GM23338 (cell line): ENCODE measurements at regions not wholly inside any gene's neighbourhood (a gene's known extent, or its start where the extent isn't known, plus 50 kb on each side); places are given as distances from the start of the nearest gene placed in this dataset.

Experiments
- ATAC-seq: fragments of 200-7000 bp; cut with Tn5 transposase; 3 replicates; pipeline ENCODE4 v1.9.1; 2020
- DNase-seq: peaks from one replicate; pipeline ENCODE4 v3.0.0-alpha.2; 2015; ENCODE audit warnings: low spot score
- H2AFZ ChIP-seq: fragments of 200-600 bp; sonication (generic); 2 replicates; pipeline ENCODE4 v1.8.0; 2016; ENCODE audit warnings: antibody characterized with exemption, mild to moderate bottlenecking, moderate library complexity
- H3F3A ChIP-seq: fragments of 200-600 bp; sonication (generic); replicated peaks from 2 replicates; pipeline ENCODE4 v1.8.0; 2017; ENCODE audit warnings: antibody characterized with exemption, mixed run types, low read depth
- H3K27ac ChIP-seq: fragments of 200-600 bp; sonication (generic); 2 replicates; pipeline ENCODE4 v1.6.1; 2016; ENCODE audit warnings: low read depth
- H3K27me3 ChIP-seq: fragments of 200-600 bp; sonication (generic); 2 replicates; pipeline ENCODE4 v1.8.0; 2016; ENCODE audit warnings: mild to moderate bottlenecking, mixed run types, moderate library complexity; ENCODE audit not compliant: insufficient read depth
- H3K36me3 ChIP-seq: fragments of 200-600 bp; sonication (generic); 2 replicates; pipeline ENCODE4 v1.8.0; 2016; ENCODE audit warnings: mild to moderate bottlenecking; ENCODE audit not compliant: insufficient read depth
- H3K4me1 ChIP-seq: fragments of 200-600 bp; sonication (generic); 2 replicates; pipeline ENCODE4 v1.8.0; 2016; ENCODE audit warnings: mild to moderate bottlenecking, moderate library complexity; ENCODE audit not compliant: insufficient read depth
- H3K4me2 ChIP-seq: fragments of 200-600 bp; sonication (generic); 2 replicates; pipeline ENCODE4 v1.7.1; 2017; ENCODE audit warnings: mixed run types
- H3K4me3 ChIP-seq: fragments of 200-600 bp; sonication (generic); 2 replicates; pipeline ENCODE4 v1.6.1; 2016; ENCODE audit warnings: mixed run types
- H3K79me2 ChIP-seq: fragments of 200-600 bp; sonication (generic); replicated peaks from 2 replicates; pipeline ENCODE4 v1.8.0; 2017; ENCODE audit warnings: mild to moderate bottlenecking; ENCODE audit not compliant: insufficient read depth
- H3K9me2 ChIP-seq: fragments of 200-600 bp; sonication (generic); 2 replicates; pipeline ENCODE4 v1.8.0; 2017; ENCODE audit not compliant: insufficient read depth
- H4K20me1 ChIP-seq: fragments of 200-600 bp; sonication (generic); replicated peaks from 2 replicates; pipeline ENCODE4 v1.8.0; 2017; ENCODE audit warnings: mild to moderate bottlenecking; ENCODE audit not compliant: insufficient read depth
- H3K27ac Mint-ChIP-seq: 2 replicates; pipeline ENCODE4 v1.8.0; 2020; ENCODE audit warnings: inconsistent platforms, mild to moderate bottlenecking, moderate library complexity, mixed read lengths
- H3K27me3 Mint-ChIP-seq: 3 replicates; pipeline ENCODE4 v1.8.0; 2022; ENCODE audit warnings: low read depth, mild to moderate bottlenecking, moderate library complexity, mixed read lengths, inconsistent platforms; ENCODE audit not compliant: insufficient read depth, poor library complexity
- H3K36me3 Mint-ChIP-seq: 3 replicates; pipeline ENCODE4 v1.8.0; 2021; ENCODE audit warnings: low read depth, mild to moderate bottlenecking, inconsistent platforms, moderate library complexity, mixed read lengths
- H3K4me1 Mint-ChIP-seq: 3 replicates; pipeline ENCODE4 v1.8.0; 2020; ENCODE audit warnings: mild to moderate bottlenecking, inconsistent platforms, mixed read lengths
- H3K4me3 Mint-ChIP-seq: 3 replicates; pipeline ENCODE4 v1.8.0; 2021; ENCODE audit warnings: moderate library complexity, mild to moderate bottlenecking, inconsistent platforms, mixed read lengths
- H3K9me3 Mint-ChIP-seq: 3 replicates; pipeline ENCODE4 v1.8.0; 2020; ENCODE audit warnings: moderate library complexity, mild to moderate bottlenecking, inconsistent platforms, mixed read lengths
- CREB1 ChIP-seq: fragments of 250-450 bp; sonication (Bioruptor Pico); IDR thresholded peaks from 2 replicates; pipeline ENCODE4 v1.5.0; 2020; ENCODE audit warnings: low read depth, mild to moderate bottlenecking, moderate library complexity
- CTCF ChIP-seq, 2 experiments: fragments of 200-600 bp in 1 of 2; sonication (generic) in 1 of 2; conservative IDR thresholded peaks; 2 replicates each; pipeline versions ENCODE4 v1.5.1 to v1.6.1; 2016 to 2017; ENCODE audit warnings: antibody characterized with exemption in 2 of 2, low read depth in 2 of 2, mild to moderate bottlenecking in 2 of 2, moderate library complexity in 1 of 2
- ETS1 ChIP-seq: IDR thresholded peaks from 2 replicates; pipeline ENCODE4 v1.6.1; 2016; ENCODE audit warnings: antibody characterized with exemption
- EZH2 ChIP-seq: fragments of 200-600 bp; sonication (generic); IDR thresholded peaks from one replicate; pipeline ENCODE4 v1.8.0; 2017; ENCODE audit warnings: antibody characterized with exemption, mild to moderate bottlenecking, low read depth; ENCODE audit not compliant: unreplicated experiment
- EZH2phosphoT487 ChIP-seq: fragments of 200-600 bp; sonication (generic); IDR thresholded peaks from one replicate; pipeline ENCODE4 v1.8.1; 2018; ENCODE audit warnings: antibody characterized with exemption; ENCODE audit not compliant: unreplicated experiment
- JUNB ChIP-seq: IDR thresholded peaks from one replicate; pipeline ENCODE4 v1.6.1; 2016; ENCODE audit warnings: antibody characterized with exemption; ENCODE audit not compliant: unreplicated experiment
- NANOG ChIP-seq: IDR thresholded peaks from 2 replicates; pipeline ENCODE4 v1.6.1; 2016; ENCODE audit warnings: antibody characterized with exemption, borderline replicate concordance
- POLR2AphosphoS5 ChIP-seq: IDR thresholded peaks from 2 replicates; pipeline ENCODE4 v1.6.1; 2016; ENCODE audit warnings: antibody characterized with exemption, low read depth
- REST ChIP-seq: IDR thresholded peaks from one replicate; pipeline ENCODE4 v1.6.1; 2018; ENCODE audit warnings: antibody characterized with exemption; ENCODE audit not compliant: unreplicated experiment
- STAT1 ChIP-seq: IDR thresholded peaks from one replicate; pipeline ENCODE4 v1.6.1; 2016; ENCODE audit warnings: antibody characterized with exemption; ENCODE audit not compliant: unreplicated experiment
- ZNF114 ChIP-seq: fragments of 250-450 bp; sonication (Bioruptor Pico); IDR thresholded peaks from 2 replicates; pipeline ENCODE4 v1.5.0; 2020; ENCODE audit warnings: mild to moderate bottlenecking, moderate library complexity
- ZNF331 ChIP-seq: fragments of 250-450 bp; sonication (Bioruptor Pico); IDR thresholded peaks from 2 replicates; pipeline ENCODE4 v1.5.0; 2020; ENCODE audit warnings: low read depth, mild to moderate bottlenecking, moderate library complexity
- ZNF462 ChIP-seq: fragments of 250-450 bp; sonication (Bioruptor Pico); IDR thresholded peaks from 2 replicates; pipeline ENCODE4 v1.5.0; 2020; ENCODE audit warnings: mild to moderate bottlenecking, moderate library complexity

GRCh38 chr2:70369082-70369481 is 67.2 kb upstream of the FAM136A start:
- Histone ChIP-seq H3K4me3 (no peak overlapping the region), H3F3A (no peaks in the 10 kb centered on the region), H3K27me3 (no peaks in the 10 kb centered on the region), H3K36me3 (no peaks in the 10 kb centered on the region; the same call in 1 of the 2 replicates), H2AFZ (no peak overlapping the region), H3K9me2 (no peaks in the 10 kb centered on the region), H4K20me1 (no peaks in the 10 kb centered on the region), H3K4me2 (no peak overlapping the region), H3K79me2 (no peaks in the 10 kb centered on the region), H3K27ac (no peak overlapping the region), H3K4me1 (no peaks in the 10 kb centered on the region)
- Mint-ChIP-seq H3K4me1 (peaks cover 11% of the 10 kb centered on the region; the same call in 2 of the 3 replicates), H3K9me3 (no peaks in the 10 kb centered on the region), H3K27ac (no peak overlapping the region), H3K4me3 (no peak overlapping the region), H3K27me3 (peaks cover 7% of the 10 kb centered on the region), H3K36me3 (no peaks in the 10 kb centered on the region)
- ATAC-seq (no peak), DNase-seq (no peak)
- TF ChIP-seq NANOG (no peak), REST (no peak), ZNF462 (CRISPR knock-in tag) (no peak), ETS1 (no peak), CTCF (conservative IDR thresholded peaks at IDR 0.05; ENCODE audit: low read depth in 2 of 2) (no peak), JUNB (no peak), POLR2AphosphoS5 (no peak), EZH2phosphoT487 (no peak), ZNF114 (CRISPR knock-in tag) (no peak), EZH2 (no peak), CREB1 (no peak), STAT1 (no peak), ZNF331 (CRISPR knock-in tag) (no peak)
